ENCODE measurements at regions not wholly inside any gene's neighbourhood (a gene's known extent, or its start where the extent isn't known, plus 50 kb on each side); places are given as distances from the start of the nearest gene placed in this dataset.

GRCh38 chr3:124617177-124617576 lies 113.1 kb upstream of the UMPS start (continued):
- TF ChIP-seq AGO1 (IDR thresholded peaks at IDR 0.05; ENCODE audit: low read depth, low read length, poor library complexity, severe bottlenecking) = no peak
- TF ChIP-seq POGK (CRISPR knock-in tag; conservative IDR thresholded peaks at IDR 0.05) = no peak
- TF ChIP-seq POGZ (CRISPR knock-in tag; IDR thresholded peaks at IDR 0.05) = peak; percentile 62
- TF ChIP-seq MXI1 (IDR thresholded peaks at IDR 0.05; ENCODE audit: borderline replicate concordance, low read depth, low read length) = no peak
- TF ChIP-seq SMYD3 (CRISPR knock-in tag; IDR thresholded peaks at IDR 0.05) = no peak
- no peak for TF ChIP-seq ADNP (CRISPR knock-in tag; IDR thresholded peaks at IDR 0.05)
- TF ChIP-seq, protein P1, sequence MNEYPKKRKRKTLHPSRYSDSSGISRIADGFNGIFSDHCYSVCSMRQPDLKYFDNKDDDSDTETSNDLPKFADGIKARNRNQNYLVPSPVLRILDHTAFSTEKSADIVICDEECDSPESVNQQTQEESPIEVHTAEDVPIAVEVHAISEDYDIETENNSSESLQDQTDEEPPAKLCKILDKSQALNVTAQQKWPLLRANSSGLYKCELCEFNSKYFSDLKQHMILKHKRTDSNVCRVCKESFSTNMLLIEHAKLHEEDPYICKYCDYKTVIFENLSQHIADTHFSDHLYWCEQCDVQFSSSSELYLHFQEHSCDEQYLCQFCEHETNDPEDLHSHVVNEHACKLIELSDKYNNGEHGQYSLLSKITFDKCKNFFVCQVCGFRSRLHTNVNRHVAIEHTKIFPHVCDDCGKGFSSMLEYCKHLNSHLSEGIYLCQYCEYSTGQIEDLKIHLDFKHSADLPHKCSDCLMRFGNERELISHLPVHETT (CRISPR knock-in tag; conservative IDR thresholded peaks at IDR 0.05) = no peak
- TF ChIP-seq, protein P2, sequence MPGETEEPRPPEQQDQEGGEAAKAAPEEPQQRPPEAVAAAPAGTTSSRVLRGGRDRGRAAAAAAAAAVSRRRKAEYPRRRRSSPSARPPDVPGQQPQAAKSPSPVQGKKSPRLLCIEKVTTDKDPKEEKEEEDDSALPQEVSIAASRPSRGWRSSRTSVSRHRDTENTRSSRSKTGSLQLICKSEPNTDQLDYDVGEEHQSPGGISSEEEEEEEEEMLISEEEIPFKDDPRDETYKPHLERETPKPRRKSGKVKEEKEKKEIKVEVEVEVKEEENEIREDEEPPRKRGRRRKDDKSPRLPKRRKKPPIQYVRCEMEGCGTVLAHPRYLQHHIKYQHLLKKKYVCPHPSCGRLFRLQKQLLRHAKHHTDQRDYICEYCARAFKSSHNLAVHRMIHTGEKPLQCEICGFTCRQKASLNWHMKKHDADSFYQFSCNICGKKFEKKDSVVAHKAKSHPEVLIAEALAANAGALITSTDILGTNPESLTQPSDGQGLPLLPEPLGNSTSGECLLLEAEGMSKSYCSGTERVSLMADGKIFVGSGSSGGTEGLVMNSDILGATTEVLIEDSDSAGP (CRISPR knock-in tag; IDR thresholded peaks at IDR 0.05; ENCODE audit: borderline replicate concordance) = no peak
- TF ChIP-seq ZMYM4 (CRISPR knock-in tag; IDR thresholded peaks at IDR 0.05) = peak; percentile 70; the same call in 1 of the 2 replicates
- TF ChIP-seq FOXA3 (CRISPR knock-in tag; IDR thresholded peaks at IDR 0.05) = peak; percentile 97
- TF ChIP-seq IRF2 (CRISPR knock-in tag; IDR thresholded peaks at IDR 0.05) = peak; percentile 74
- TF ChIP-seq, protein P3, sequence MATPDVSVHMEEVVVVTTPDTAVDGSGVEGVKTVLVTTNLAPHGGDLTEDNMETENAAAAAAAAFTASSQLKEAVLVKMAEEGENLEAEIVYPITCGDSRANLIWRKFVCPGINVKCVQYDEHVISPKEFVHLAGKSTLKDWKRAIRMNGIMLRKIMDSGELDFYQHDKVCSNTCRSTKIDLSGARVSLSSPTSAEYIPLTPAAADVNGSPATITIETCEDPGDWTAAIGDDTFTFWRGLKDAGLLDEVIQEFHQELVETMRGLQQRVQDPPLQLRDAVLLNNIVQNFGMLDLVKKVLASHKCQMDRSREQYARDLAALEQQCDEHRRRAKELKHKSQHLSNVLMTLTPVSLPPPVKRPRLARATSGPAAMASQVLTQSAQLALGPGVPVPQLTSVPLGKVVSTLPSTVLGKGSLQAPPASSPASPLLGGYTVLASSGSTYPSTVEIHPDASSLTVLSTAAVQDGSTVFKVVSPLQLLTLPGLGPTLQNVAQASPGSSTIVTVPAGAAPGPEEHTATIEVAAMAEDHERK (CRISPR knock-in tag; IDR thresholded peaks at IDR 0.05; ENCODE audit: low read depth) = no peak
- peak; percentile 76 for TF ChIP-seq RXRB (CRISPR knock-in tag; IDR thresholded peaks at IDR 0.05; ENCODE audit: borderline replicate concordance)
- peak; percentile 73; the same call in 1 of the 2 replicates for TF ChIP-seq BCL6 (CRISPR knock-in tag; IDR thresholded peaks at IDR 0.05)
- TF ChIP-seq ZNF800 (CRISPR knock-in tag; IDR thresholded peaks at IDR 0.05) = peak; percentile 46; the same call in 1 of the 2 replicates
- no peak for TF ChIP-seq STAT5B (CRISPR knock-in tag; IDR thresholded peaks at IDR 0.05)
- TF ChIP-seq GFI1 (CRISPR knock-in tag; IDR thresholded peaks at IDR 0.05; ENCODE audit: borderline replicate concordance) = no peak
- no peak for TF ChIP-seq SMAD1 (CRISPR knock-in tag; IDR thresholded peaks at IDR 0.05; ENCODE audit: borderline replicate concordance, low read depth)
- no peak for TF ChIP-seq RORA (CRISPR knock-in tag; IDR thresholded peaks at IDR 0.05)
- TF ChIP-seq ZBTB3 (CRISPR knock-in tag; IDR thresholded peaks at IDR 0.05; ENCODE audit: borderline replicate concordance, low read depth) = peak; percentile 96; the same call in 1 of the 2 replicates
- TF ChIP-seq NFE2 (CRISPR knock-in tag; IDR thresholded peaks at IDR 0.05) = no peak
- no peak for TF ChIP-seq ZNF256 (CRISPR knock-in tag; conservative IDR thresholded peaks at IDR 0.05)
- no peak for TF ChIP-seq ZNF326 (CRISPR knock-in tag; IDR thresholded peaks at IDR 0.05; ENCODE audit: borderline replicate concordance)
- TF ChIP-seq ZNF101 (CRISPR knock-in tag; IDR thresholded peaks at IDR 0.05; ENCODE audit: borderline replicate concordance, low read depth) = no peak

All from HepG2 (cell line).